WTC11 (cell line): ENCODE measurements at regions not wholly inside any gene's neighbourhood (a gene's known extent, or its start where the extent isn't known, plus 50 kb on each side); places are given as distances from the start of the nearest gene placed in this dataset.

Source experiments
- ATAC-seq: fragments of 200-7000 bp; cut with Tn5 transposase; 2 replicates; pipeline ENCODE4 v1.10.0; 2021; ENCODE audit warnings: mild to moderate bottlenecking, moderate library complexity
- CTCF ChIA-PET: fragments of 300-600 bp; sonication (Branson Sonifier 250); formaldehyde crosslinking; loops from one replicate; lab custom pipeline; 2021; ENCODE audit warnings: antibody characterized with exemption; lab: Charles Lee
- POLR2A ChIA-PET: fragments of 350-600 bp; sonication (Branson Sonifier 250); formaldehyde crosslinking; loops from one replicate; lab custom pipeline; 2021; ENCODE audit warnings: antibody characterized with exemption; lab: Charles Lee
- DNase-seq: peaks from one replicate; pipeline ENCODE4 v3.0.0; 2021; ENCODE audit warnings: low spot score
- H3K27ac Mint-ChIP-seq: 2 replicates; pipeline ENCODE4 v1.8.0; 2021; ENCODE audit warnings: mixed read lengths
- H3K27me3 Mint-ChIP-seq: 2 replicates; pipeline ENCODE4 v1.8.0; 2021; ENCODE audit warnings: low read depth, mild to moderate bottlenecking, moderate library complexity, mixed read lengths
- H3K36me3 Mint-ChIP-seq: 2 replicates; pipeline ENCODE4 v1.8.0; 2021; ENCODE audit warnings: mixed read lengths
- H3K4me1 Mint-ChIP-seq: 2 replicates; pipeline ENCODE4 v1.8.0; 2022; ENCODE audit warnings: mixed read lengths
- H3K4me3 Mint-ChIP-seq: 2 replicates; pipeline ENCODE4 v1.8.0; 2021; ENCODE audit warnings: mild to moderate bottlenecking, moderate library complexity, mixed read lengths
- H3K9me3 Mint-ChIP-seq: 2 replicates; pipeline ENCODE4 v1.8.0; 2021; ENCODE audit warnings: mixed read lengths
- CREM ChIP-seq: sonication (generic); formaldehyde crosslinking; IDR thresholded peaks from 2 replicates; pipeline ENCODE4 v1.8.1; 2022; ENCODE audit warnings: mild to moderate bottlenecking, missing genetic modification reagents, moderate library complexity
- E2F5 ChIP-seq: sonication (generic); formaldehyde crosslinking; IDR thresholded peaks from 2 replicates; pipeline ENCODE4 v1.8.1; 2022; ENCODE audit warnings: mild to moderate bottlenecking, moderate library complexity, missing genetic modification reagents
- ELF4 ChIP-seq: sonication (generic); formaldehyde crosslinking; IDR thresholded peaks from 2 replicates; pipeline ENCODE4 v1.8.1; 2022; ENCODE audit warnings: low read depth, mild to moderate bottlenecking, moderate library complexity, missing genetic modification reagents
- ETV6 ChIP-seq: sonication (generic); formaldehyde crosslinking; IDR thresholded peaks from 2 replicates; pipeline ENCODE4 v1.8.1; 2022; ENCODE audit warnings: mild to moderate bottlenecking, missing genetic modification reagents
- FOXK1 ChIP-seq: sonication (generic); formaldehyde crosslinking; IDR thresholded peaks from 2 replicates; pipeline ENCODE4 v1.8.0; 2022; ENCODE audit warnings: mild to moderate bottlenecking, moderate library complexity, missing genetic modification reagents
- FOXP4 ChIP-seq: sonication (generic); formaldehyde crosslinking; IDR thresholded peaks from 2 replicates; pipeline ENCODE4 v1.8.0; 2022; ENCODE audit warnings: mild to moderate bottlenecking, missing genetic modification reagents
- IRF2 ChIP-seq: sonication (generic); formaldehyde crosslinking; IDR thresholded peaks from 2 replicates; pipeline ENCODE4 v1.8.0; 2022; ENCODE audit warnings: low read depth, missing genetic modification reagents, borderline replicate concordance
- JAZF1 ChIP-seq: fragments of 250-450 bp; sonication (Bioruptor Pico); IDR thresholded peaks from 2 replicates; pipeline ENCODE4 v1.9.0; 2021; ENCODE audit warnings: moderate library complexity, mild to moderate bottlenecking, inconsistent platforms
- KAT7 ChIP-seq: sonication (generic); formaldehyde crosslinking; IDR thresholded peaks from 2 replicates; pipeline ENCODE4 v1.8.1; 2023; ENCODE audit warnings: missing genetic modification reagents, mild to moderate bottlenecking, borderline replicate concordance
- MXD4 ChIP-seq: fragments of 250-450 bp; sonication (Bioruptor Pico); IDR thresholded peaks from 2 replicates; pipeline ENCODE4 v1.8.0; 2021; ENCODE audit warnings: mild to moderate bottlenecking, moderate library complexity, borderline replicate concordance
- NR2C2 ChIP-seq: sonication (generic); formaldehyde crosslinking; IDR thresholded peaks from 2 replicates; pipeline ENCODE4 v1.8.0; 2022; ENCODE audit warnings: mild to moderate bottlenecking, missing genetic modification reagents
- OVOL2 ChIP-seq: fragments of 250-450 bp; sonication (Bioruptor Pico); IDR thresholded peaks from 2 replicates; pipeline ENCODE4 v1.9.0; 2021; ENCODE audit warnings: mild to moderate bottlenecking, borderline replicate concordance
- SOX15 ChIP-seq: fragments of 250-450 bp; sonication (Bioruptor Pico); IDR thresholded peaks from 2 replicates; pipeline ENCODE4 v1.9.0; 2021; ENCODE audit warnings: mild to moderate bottlenecking
- TEAD1 ChIP-seq: sonication (generic); formaldehyde crosslinking; IDR thresholded peaks from 2 replicates; pipeline ENCODE4 v1.8.0; 2022; ENCODE audit warnings: mild to moderate bottlenecking, missing genetic modification reagents
- TP53 ChIP-seq: sonication (generic); formaldehyde crosslinking; IDR thresholded peaks from 2 replicates; pipeline ENCODE4 v1.8.1; 2023; ENCODE audit warnings: mild to moderate bottlenecking, missing genetic modification reagents
- USF2 ChIP-seq: sonication (generic); formaldehyde crosslinking; IDR thresholded peaks from 2 replicates; pipeline ENCODE4 v1.8.1; 2023; ENCODE audit warnings: mild to moderate bottlenecking, missing genetic modification reagents, moderate library complexity
- ZNF138 ChIP-seq: sonication (generic); formaldehyde crosslinking; conservative IDR thresholded peaks from 2 replicates; pipeline ENCODE4 v1.8.1; 2022; ENCODE audit warnings: mild to moderate bottlenecking, moderate library complexity, missing genetic modification reagents
- ZNF396 ChIP-seq: fragments of 250-450 bp; sonication (Bioruptor Pico); IDR thresholded peaks from 2 replicates; pipeline ENCODE4 v1.8.0; 2021; ENCODE audit warnings: mild to moderate bottlenecking, moderate library complexity, borderline replicate concordance
- ZNF423 ChIP-seq: fragments of 250-450 bp; sonication (Bioruptor Pico); IDR thresholded peaks from 2 replicates; pipeline ENCODE4 v2.1.2; 2022; ENCODE audit warnings: mild to moderate bottlenecking, moderate library complexity
- TF ChIP-seq, protein P1 (sequence below): sonication (generic); formaldehyde crosslinking; IDR thresholded peaks from 2 replicates; pipeline ENCODE4 v1.8.1; 2022; ENCODE audit warnings: low read depth, mild to moderate bottlenecking, moderate library complexity, missing genetic modification reagents, borderline replicate concordance
- TF ChIP-seq, protein P2 (sequence below): fragments of 250-450 bp; sonication (Bioruptor Pico); IDR thresholded peaks from 2 replicates; pipeline ENCODE4 v1.9.0; 2021; ENCODE audit warnings: mild to moderate bottlenecking, borderline replicate concordance
- TF ChIP-seq, protein P3 (sequence below): fragments of 250-450 bp; sonication (Bioruptor Pico); IDR thresholded peaks from 2 replicates; pipeline ENCODE4 v1.9.0; 2021; ENCODE audit warnings: moderate library complexity, mild to moderate bottlenecking, inconsistent platforms, borderline replicate concordance
- TF ChIP-seq, protein P4 (sequence below): sonication (generic); formaldehyde crosslinking; IDR thresholded peaks from 2 replicates; pipeline ENCODE4 v1.8.0; 2022; ENCODE audit warnings: mild to moderate bottlenecking, missing genetic modification reagents

DNA sequence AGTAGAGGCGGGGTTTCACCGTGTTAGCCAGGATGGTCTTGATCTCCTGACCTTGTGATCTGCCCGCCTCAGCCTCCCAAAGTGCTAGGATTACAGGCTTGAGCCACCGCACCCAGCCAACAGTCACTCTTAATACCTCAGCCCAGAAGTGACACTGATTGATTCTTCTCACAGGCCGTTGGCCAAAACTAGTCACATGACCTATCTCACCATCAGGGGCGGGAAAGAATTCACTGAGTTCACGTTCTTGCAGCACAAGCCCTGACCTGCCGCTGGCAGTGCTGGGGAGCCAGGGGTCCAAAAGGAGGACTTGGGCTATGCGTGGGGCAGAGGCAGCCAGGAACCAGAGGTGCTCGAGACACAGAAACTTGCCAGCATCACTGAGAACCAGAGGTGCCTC lies 55.0 kb upstream of the CPLX2 start:
- Mint-ChIP-seq H3K36me3 (no peaks in the 10 kb centered on the region), H3K27ac (no peak overlapping the region)
- CTCF ChIA-PET, result no interaction called here

DNA sequence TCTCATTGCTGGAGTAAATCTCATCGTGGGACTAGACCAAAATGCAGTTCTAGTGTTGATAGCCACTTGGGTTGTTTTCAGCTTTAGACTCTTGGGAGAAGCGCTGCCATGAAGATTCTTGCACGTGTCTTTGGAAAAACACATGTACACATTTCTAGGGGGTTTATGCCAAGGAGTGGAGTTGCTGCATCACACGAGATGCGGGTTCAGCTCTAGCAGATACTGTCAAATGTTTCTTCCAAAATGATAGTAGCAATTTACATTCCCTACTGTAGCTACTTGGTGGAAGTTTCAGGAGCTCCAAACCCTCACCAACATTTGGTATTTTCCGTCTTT lies 52.3 kb upstream of the CPLX2 start:
- H3K4me3 Mint-ChIP-seq, result no peak overlapping the region
- no peaks in the 10 kb centered on the region for H3K27me3 Mint-ChIP-seq
- DNase-seq (no peak), ATAC-seq (no peak)
- peaks cover 35% of the 10 kb centered on the region for H3K4me1 Mint-ChIP-seq
- no peaks in the 10 kb centered on the region for H3K36me3 Mint-ChIP-seq
- no peak for TF ChIP-seq OVOL2 (CRISPR knock-in tag)
- TF ChIP-seq TEAD1 (CRISPR knock-in tag), result no peak
- TF ChIP-seq E2F5 (CRISPR knock-in tag), result no peak
- no peak for TF ChIP-seq CREM (CRISPR knock-in tag)
- TF ChIP-seq SOX15 (CRISPR knock-in tag), result no peak
- TF ChIP-seq IRF2 (CRISPR knock-in tag), result no peak
- TF ChIP-seq ZNF138 (CRISPR knock-in tag), result no peak
- TF ChIP-seq, protein P1, sequence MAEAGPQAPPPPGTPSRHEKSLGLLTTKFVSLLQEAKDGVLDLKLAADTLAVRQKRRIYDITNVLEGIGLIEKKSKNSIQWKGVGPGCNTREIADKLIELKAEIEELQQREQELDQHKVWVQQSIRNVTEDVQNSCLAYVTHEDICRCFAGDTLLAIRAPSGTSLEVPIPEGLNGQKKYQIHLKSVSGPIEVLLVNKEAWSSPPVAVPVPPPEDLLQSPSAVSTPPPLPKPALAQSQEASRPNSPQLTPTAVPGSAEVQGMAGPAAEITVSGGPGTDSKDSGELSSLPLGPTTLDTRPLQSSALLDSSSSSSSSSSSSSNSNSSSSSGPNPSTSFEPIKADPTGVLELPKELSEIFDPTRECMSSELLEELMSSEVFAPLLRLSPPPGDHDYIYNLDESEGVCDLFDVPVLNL (CRISPR knock-in tag), result no peak
- TF ChIP-seq TP53 (CRISPR knock-in tag), result no peak
- no peak for TF ChIP-seq KAT7 (CRISPR knock-in tag)
- TF ChIP-seq JAZF1 (CRISPR knock-in tag), result no peak
- no peak for TF ChIP-seq FOXP4 (CRISPR knock-in tag)
- TF ChIP-seq FOXK1 (CRISPR knock-in tag), result no peak
- TF ChIP-seq, protein P2, sequence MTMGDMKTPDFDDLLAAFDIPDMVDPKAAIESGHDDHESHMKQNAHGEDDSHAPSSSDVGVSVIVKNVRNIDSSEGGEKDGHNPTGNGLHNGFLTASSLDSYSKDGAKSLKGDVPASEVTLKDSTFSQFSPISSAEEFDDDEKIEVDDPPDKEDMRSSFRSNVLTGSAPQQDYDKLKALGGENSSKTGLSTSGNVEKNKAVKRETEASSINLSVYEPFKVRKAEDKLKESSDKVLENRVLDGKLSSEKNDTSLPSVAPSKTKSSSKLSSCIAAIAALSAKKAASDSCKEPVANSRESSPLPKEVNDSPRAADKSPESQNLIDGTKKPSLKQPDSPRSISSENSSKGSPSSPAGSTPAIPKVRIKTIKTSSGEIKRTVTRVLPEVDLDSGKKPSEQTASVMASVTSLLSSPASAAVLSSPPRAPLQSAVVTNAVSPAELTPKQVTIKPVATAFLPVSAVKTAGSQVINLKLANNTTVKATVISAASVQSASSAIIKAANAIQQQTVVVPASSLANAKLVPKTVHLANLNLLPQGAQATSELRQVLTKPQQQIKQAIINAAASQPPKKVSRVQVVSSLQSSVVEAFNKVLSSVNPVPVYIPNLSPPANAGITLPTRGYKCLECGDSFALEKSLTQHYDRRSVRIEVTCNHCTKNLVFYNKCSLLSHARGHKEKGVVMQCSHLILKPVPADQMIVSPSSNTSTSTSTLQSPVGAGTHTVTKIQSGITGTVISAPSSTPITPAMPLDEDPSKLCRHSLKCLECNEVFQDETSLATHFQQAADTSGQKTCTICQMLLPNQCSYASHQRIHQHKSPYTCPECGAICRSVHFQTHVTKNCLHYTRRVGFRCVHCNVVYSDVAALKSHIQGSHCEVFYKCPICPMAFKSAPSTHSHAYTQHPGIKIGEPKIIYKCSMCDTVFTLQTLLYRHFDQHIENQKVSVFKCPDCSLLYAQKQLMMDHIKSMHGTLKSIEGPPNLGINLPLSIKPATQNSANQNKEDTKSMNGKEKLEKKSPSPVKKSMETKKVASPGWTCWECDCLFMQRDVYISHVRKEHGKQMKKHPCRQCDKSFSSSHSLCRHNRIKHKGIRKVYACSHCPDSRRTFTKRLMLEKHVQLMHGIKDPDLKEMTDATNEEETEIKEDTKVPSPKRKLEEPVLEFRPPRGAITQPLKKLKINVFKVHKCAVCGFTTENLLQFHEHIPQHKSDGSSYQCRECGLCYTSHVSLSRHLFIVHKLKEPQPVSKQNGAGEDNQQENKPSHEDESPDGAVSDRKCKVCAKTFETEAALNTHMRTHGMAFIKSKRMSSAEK (CRISPR knock-in tag), result no peak
- TF ChIP-seq, protein P3, sequence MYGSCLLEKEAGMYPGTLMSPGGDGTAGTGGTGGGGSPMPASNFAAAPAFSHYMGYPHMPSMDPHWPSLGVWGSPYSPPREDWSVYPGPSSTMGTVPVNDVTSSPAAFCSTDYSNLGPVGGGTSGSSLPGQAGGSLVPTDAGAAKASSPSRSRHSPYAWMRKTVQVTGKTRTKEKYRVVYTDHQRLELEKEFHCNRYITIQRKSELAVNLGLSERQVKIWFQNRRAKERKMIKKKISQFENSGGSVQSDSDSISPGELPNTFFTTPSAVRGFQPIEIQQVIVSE (CRISPR knock-in tag), result no peak
- no peak for TF ChIP-seq ETV6 (CRISPR knock-in tag)
- no peak for TF ChIP-seq ZNF423
- TF ChIP-seq ZNF396 (CRISPR knock-in tag), result no peak
- no peak for TF ChIP-seq MXD4
- TF ChIP-seq ELF4 (CRISPR knock-in tag), result no peak
- no peaks in the 10 kb centered on the region for H3K9me3 Mint-ChIP-seq
- ChIA-PET POLR2A (no interaction called here), CTCF (interaction anchor here (1.1 to 2.3 kb wide), 3 partner anchors 22 to 285 kb away, joined by 3 to 13 read pairs (median 4); no protein-coding TSS in a partner anchor)
- H3K27ac Mint-ChIP-seq, result no peak overlapping the region

More for the DNA sequence above, 55.0 kb upstream of the CPLX2 start:
- Mint-ChIP-seq H3K27me3 (no peaks in the 10 kb centered on the region), H3K4me1 (peaks cover 11% of the 10 kb centered on the region), H3K4me3 (no peak overlapping the region), H3K9me3 (no peaks in the 10 kb centered on the region)
- TF ChIP-seq, protein P4, sequence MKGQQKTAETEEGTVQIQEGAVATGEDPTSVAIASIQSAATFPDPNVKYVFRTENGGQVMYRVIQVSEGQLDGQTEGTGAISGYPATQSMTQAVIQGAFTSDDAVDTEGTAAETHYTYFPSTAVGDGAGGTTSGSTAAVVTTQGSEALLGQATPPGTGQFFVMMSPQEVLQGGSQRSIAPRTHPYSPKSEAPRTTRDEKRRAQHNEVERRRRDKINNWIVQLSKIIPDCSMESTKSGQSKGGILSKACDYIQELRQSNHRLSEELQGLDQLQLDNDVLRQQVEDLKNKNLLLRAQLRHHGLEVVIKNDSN (CRISPR knock-in tag), result peak; percentile 51
- no peak for TF ChIP-seq NR2C2 (CRISPR knock-in tag)
- peak; percentile 82 for TF ChIP-seq USF2 (CRISPR knock-in tag)
- ATAC-seq, result 0 out of 2 replicates have a peak, but pooled peaks have one; percentile 35
- POLR2A ChIA-PET, result no interaction called here
- DNase-seq, result no peak
